Endothelial cell of umbilical vein (primary cell): ENCODE measurements at regions not wholly inside any gene's neighbourhood (a gene's known extent, or its start where the extent isn't known, plus 50 kb on each side); places are given as distances from the start of the nearest gene placed in this dataset.

Source experiments
- BruUV-seq: library from RNA; stranded (reverse); fragments of 400-500 nt; replicated peaks from 2 replicates; lab custom pipeline; 2021; lab: Mats Ljungman, UMichigan
- CTCF ChIA-PET: fragments of 300-600, 350-600 bp; sonication (Branson Sonifier 250); formaldehyde crosslinking; loops from one replicate; lab custom pipeline; 2021; ENCODE audit warnings: antibody characterized with exemption, inconsistent platforms; lab: Charles Lee
- POLR2A ChIA-PET: fragments of 300-600, 350-600 bp; sonication (Branson Sonifier 250); formaldehyde crosslinking; loops from one replicate; lab custom pipeline; 2021; ENCODE audit warnings: antibody characterized with exemption, inconsistent platforms; lab: Charles Lee
- DNase-seq: peaks from one replicate; pipeline ENCODE4 v3.0.0-alpha.2; 2011; ENCODE audit warnings: low read depth, low spot score
- FAIRE-seq: peaks from 2 replicates; lab custom pipeline; 2011; peaks lifted over from hg19 to GRCh38; lab: Jason Lieb, UNC
- H2AFZ ChIP-seq: 2 replicates; pipeline ENCODE4 v1.6.0; 2012; ENCODE audit warnings: low read depth, low read length, control low read depth, inconsistent platforms
- H3K27ac ChIP-seq: 2 replicates; pipeline ENCODE4 v1.5.1; 2011; ENCODE audit warnings: low read depth, mild to moderate bottlenecking, control low read depth, low read length, moderate library complexity; ENCODE audit not compliant: insufficient read depth
- H3K27me3 ChIP-seq, 2 experiments: 2 replicates each; pipeline versions ENCODE4 v1.6.0 to v1.6.1; 2011; ENCODE audit warnings: low read length in 2 of 2, mixed read lengths in 1 of 2; ENCODE audit not compliant: control insufficient read depth in 2 of 2, insufficient read depth in 2 of 2
- H3K36me3 ChIP-seq, 2 experiments: 2 replicates in 1 of 2; 3 replicates in 1 of 2; pipeline ENCODE4 v1.5.1; 2011; ENCODE audit warnings: low read length in 2 of 2, mild to moderate bottlenecking in 1 of 2, moderate library complexity in 1 of 2; ENCODE audit not compliant: control insufficient read depth in 2 of 2, insufficient read depth in 2 of 2; ENCODE audit errors: extremely low read depth in 1 of 2
- H3K4me1 ChIP-seq: 3 replicates; pipeline ENCODE4 v1.5.1; 2011; ENCODE audit warnings: mild to moderate bottlenecking, low read length; ENCODE audit not compliant: control insufficient read depth, insufficient read depth; ENCODE audit errors: extremely low read depth
- H3K4me2 ChIP-seq: 2 replicates; pipeline ENCODE4 v1.6.1; 2011; ENCODE audit warnings: low read length, control low read depth, mixed read lengths; ENCODE audit not compliant: insufficient read depth
- H3K4me3 ChIP-seq, 3 experiments: fragments of 200-600 bp in 1 of 3; sonication (generic), shearing (Covaris generic) in 1 of 3; replicated peaks in 1 of 3; 2 replicates each; pipeline ENCODE4 v1.5.1; 2011 to 2016; ENCODE audit warnings: control low read depth in 3 of 3, low read length in 3 of 3, mild to moderate bottlenecking in 2 of 3, inconsistent platforms in 1 of 3, low read depth in 1 of 3, moderate library complexity in 1 of 3; ENCODE audit not compliant: insufficient read depth in 1 of 3
- H3K79me2 ChIP-seq: 2 replicates; pipeline ENCODE4 v1.6.0; 2012; ENCODE audit warnings: low read length, inconsistent platforms; ENCODE audit not compliant: control insufficient read depth, insufficient read depth
- H3K9ac ChIP-seq: replicated peaks from 2 replicates; pipeline ENCODE3; 2011; ENCODE audit warnings: low read length, control low read depth; ENCODE audit not compliant: insufficient read depth; ENCODE audit errors: extremely low read depth
- H3K9me1 ChIP-seq: replicated peaks from 3 replicates; pipeline ENCODE4 v1.6.0; 2011; ENCODE audit warnings: mild to moderate bottlenecking, low read length; ENCODE audit not compliant: control insufficient read depth, insufficient read depth; ENCODE audit errors: extremely low read depth
- H3K9me3 ChIP-seq: replicated peaks from 2 replicates; pipeline ENCODE4 v1.5.1; 2012; ENCODE audit warnings: low read length, inconsistent platforms; ENCODE audit not compliant: control insufficient read depth, insufficient read depth
- H4K20me1 ChIP-seq: replicated peaks from 2 replicates; pipeline ENCODE3; 2011; ENCODE audit warnings: mild to moderate bottlenecking, low read length; ENCODE audit not compliant: control insufficient read depth, insufficient read depth; ENCODE audit errors: extremely low read depth
- EZH2 ChIP-seq: IDR thresholded peaks from 2 replicates; pipeline ENCODE4 v1.6.1; 2012; ENCODE audit warnings: borderline replicate concordance, low read depth, mild to moderate bottlenecking, moderate library complexity, low read length, inconsistent platforms; ENCODE audit not compliant: severe bottlenecking
- FOS ChIP-seq: IDR thresholded peaks from 2 replicates; pipeline ENCODE4 v1.6.1; 2011; ENCODE audit warnings: mild to moderate bottlenecking, low read length, moderate library complexity, borderline replicate concordance; ENCODE audit not compliant: insufficient read depth
- GATA2 ChIP-seq: IDR thresholded peaks from 2 replicates; pipeline ENCODE4 v1.7.0; 2011; ENCODE audit warnings: low read depth, mild to moderate bottlenecking, moderate library complexity, mixed read lengths, low read length; ENCODE audit not compliant: insufficient read length, insufficient read depth
- JUN ChIP-seq: IDR thresholded peaks from 2 replicates; pipeline ENCODE4 v1.6.1; 2011; ENCODE audit warnings: borderline replicate concordance, low read depth; ENCODE audit not compliant: insufficient read length, insufficient read depth
- MYC ChIP-seq: IDR thresholded peaks from one replicate; pipeline ENCODE4 v1.6.1; 2011; ENCODE audit warnings: mild to moderate bottlenecking, low read depth, low read length
- POLR2A ChIP-seq: IDR thresholded peaks from 2 replicates; pipeline ENCODE4 v1.6.1; 2012; ENCODE audit warnings: low read depth, mild to moderate bottlenecking, control low read depth, low read length
- POLR2AphosphoS5 ChIP-seq: IDR thresholded peaks from 2 replicates; pipeline ENCODE4 v1.6.1; 2012; ENCODE audit warnings: low read depth, mild to moderate bottlenecking, control low read depth, low read length, moderate library complexity; ENCODE audit not compliant: insufficient read depth
- dilution Hi-C: fragments of 300-500 bp; cut with MboI; formaldehyde crosslinking; loops from one replicate; pipeline ENCODE4 v1.15.0; 2019; ENCODE audit warnings: low sequenced_read_pairs; ENCODE audit not compliant: extremely low pct_ligation_motif_present
- intact Hi-C: fragments of 100-400 bp; cut with micrococcal nuclease; formaldehyde crosslinking; loops from one replicate; pipeline ENCODE4 v1.10.0; 2022
- TF ChIP-seq, protein P1 (sequence below), 2 donors: IDR thresholded peaks; 1 replicate in 1 of 2; 2 replicates in 1 of 2; pipeline ENCODE4 v1.5.1; 2011; ENCODE audit warnings: low read length in 2 of 2, mild to moderate bottlenecking in 2 of 2, moderate library complexity in 2 of 2, control low read depth in 1 of 2, inconsistent platforms in 1 of 2, low read depth in 1 of 2; ENCODE audit not compliant: insufficient read depth in 1 of 2; ENCODE audit errors: extremely low read depth in 1 of 2
- TF ChIP-seq, protein P2 (sequence below): IDR thresholded peaks from 2 replicates; pipeline ENCODE4 v1.6.1; 2011; ENCODE audit not compliant: insufficient read depth, insufficient read length

DNA sequence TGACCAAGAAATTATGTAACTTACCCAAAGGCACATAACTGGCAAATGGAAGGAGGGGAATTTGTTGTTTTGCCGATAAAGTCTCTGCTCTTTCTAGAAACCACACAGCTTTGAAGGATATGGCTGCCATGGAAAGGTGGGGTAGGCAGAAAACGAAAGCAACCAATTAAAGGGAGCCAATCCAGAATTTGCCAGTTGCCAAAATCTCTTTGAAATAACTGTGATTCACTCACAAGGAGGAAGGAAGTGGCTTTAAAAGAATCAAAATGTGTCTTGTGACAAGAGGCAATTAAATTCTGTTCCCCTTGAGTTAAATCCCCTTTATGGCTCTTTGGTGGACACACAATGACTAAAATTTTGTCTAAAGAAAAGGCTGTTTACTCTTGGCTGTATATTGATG is 61.2 kb upstream of the CCDC190 start:
- POLR2A ChIA-PET, result no interaction called here
- DNase-seq, result peak; percentile 24
- TF ChIP-seq EZH2, result no peak
- TF ChIP-seq MYC, result no peak
- TF ChIP-seq GATA2, result no peak
- TF ChIP-seq, protein P1, sequence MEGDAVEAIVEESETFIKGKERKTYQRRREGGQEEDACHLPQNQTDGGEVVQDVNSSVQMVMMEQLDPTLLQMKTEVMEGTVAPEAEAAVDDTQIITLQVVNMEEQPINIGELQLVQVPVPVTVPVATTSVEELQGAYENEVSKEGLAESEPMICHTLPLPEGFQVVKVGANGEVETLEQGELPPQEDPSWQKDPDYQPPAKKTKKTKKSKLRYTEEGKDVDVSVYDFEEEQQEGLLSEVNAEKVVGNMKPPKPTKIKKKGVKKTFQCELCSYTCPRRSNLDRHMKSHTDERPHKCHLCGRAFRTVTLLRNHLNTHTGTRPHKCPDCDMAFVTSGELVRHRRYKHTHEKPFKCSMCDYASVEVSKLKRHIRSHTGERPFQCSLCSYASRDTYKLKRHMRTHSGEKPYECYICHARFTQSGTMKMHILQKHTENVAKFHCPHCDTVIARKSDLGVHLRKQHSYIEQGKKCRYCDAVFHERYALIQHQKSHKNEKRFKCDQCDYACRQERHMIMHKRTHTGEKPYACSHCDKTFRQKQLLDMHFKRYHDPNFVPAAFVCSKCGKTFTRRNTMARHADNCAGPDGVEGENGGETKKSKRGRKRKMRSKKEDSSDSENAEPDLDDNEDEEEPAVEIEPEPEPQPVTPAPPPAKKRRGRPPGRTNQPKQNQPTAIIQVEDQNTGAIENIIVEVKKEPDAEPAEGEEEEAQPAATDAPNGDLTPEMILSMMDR (IDR thresholded peaks at IDR 0.05; ENCODE audit: extremely low read depth in 1 of 2, insufficient read depth in 1 of 2, low read depth in 1 of 2, low read length in 2 of 2), result no peak
- TF ChIP-seq FOS, result no peak
- TF ChIP-seq POLR2A, result no peak
- TF ChIP-seq JUN, result no peak
- FAIRE-seq, result peak; percentile 75
- Histone ChIP-seq H3K36me3 (no peaks in the 10 kb centered on the region), H3K9me1 (no peaks in the 10 kb centered on the region), H3K27ac (peak overlapping the region; percentile 15), H3K9ac (no peak overlapping the region), H3K27me3 (no peaks in the 10 kb centered on the region), H3K79me2 (no peaks in the 10 kb centered on the region), H4K20me1 (no peaks in the 10 kb centered on the region), H3K4me2 (peak overlapping the region; percentile 67), H3K9me3 (no peaks in the 10 kb centered on the region), H2AFZ (peak overlapping the region; percentile 83), H3K4me1 (peaks cover 12% of the 10 kb centered on the region), H3K4me3 (no peak overlapping the region)
- dilution Hi-C loops (no loop called here), intact Hi-C loops (no loop called here)
- no TSS peak for BruUV-seq
- CTCF ChIA-PET, result no interaction called here

DNA sequence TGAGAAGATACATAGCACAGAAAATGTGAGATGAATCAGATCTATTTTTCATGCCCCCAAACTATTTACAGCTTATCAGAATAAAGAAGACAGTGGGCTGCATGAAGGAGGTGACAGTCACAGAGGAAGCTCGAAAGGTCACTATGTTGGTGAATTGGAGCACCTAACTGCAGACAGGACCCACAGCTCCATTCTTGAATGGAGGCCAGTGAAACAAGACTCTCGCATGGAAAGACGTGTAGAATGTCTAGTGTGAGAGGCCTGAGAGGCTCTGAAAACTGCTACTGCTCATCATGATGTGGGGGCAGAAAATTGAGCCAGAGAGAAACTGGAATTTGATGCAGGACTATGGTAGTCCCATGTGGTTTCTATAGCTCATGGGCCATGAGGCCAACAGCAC is 60.3 kb upstream of the CCDC190 start:
- Histone ChIP-seq H3K27me3 (no peaks in the 10 kb centered on the region), H3K9ac (no peak overlapping the region), H3K4me3 (no peak overlapping the region), H3K36me3 (no peaks in the 10 kb centered on the region), H2AFZ (no peak overlapping the region), H3K9me3 (no peaks in the 10 kb centered on the region), H3K9me1 (no peaks in the 10 kb centered on the region), H4K20me1 (no peaks in the 10 kb centered on the region), H3K4me2 (no peak overlapping the region), H3K27ac (no peak overlapping the region), H3K4me1 (peaks cover 15% of the 10 kb centered on the region), H3K79me2 (no peaks in the 10 kb centered on the region)
- no TSS peak for BruUV-seq
- dilution Hi-C loops, result no loop called here
- TF ChIP-seq, protein P2, sequence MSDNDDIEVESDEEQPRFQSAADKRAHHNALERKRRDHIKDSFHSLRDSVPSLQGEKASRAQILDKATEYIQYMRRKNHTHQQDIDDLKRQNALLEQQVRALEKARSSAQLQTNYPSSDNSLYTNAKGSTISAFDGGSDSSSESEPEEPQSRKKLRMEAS, result no peak
- TF ChIP-seq POLR2A (no peak), POLR2AphosphoS5 (no peak), MYC (no peak), EZH2 (no peak), FOS (no peak), JUN (no peak), GATA2 (no peak)
- TF ChIP-seq, protein P1 (IDR thresholded peaks at IDR 0.05; ENCODE audit: extremely low read depth in 1 of 2, insufficient read depth in 1 of 2, low read depth in 1 of 2, low read length in 2 of 2), result no peak
- intact Hi-C loops, result no loop called here
- no peak for FAIRE-seq
- no peak for DNase-seq
- CTCF ChIA-PET, result interaction anchor here (1.3 kb wide), 1 partner anchor 13 kb away, joined by 3 read pairs; no protein-coding TSS in a partner anchor
- POLR2A ChIA-PET, result no interaction called here
